GM13977 (cell line): ENCODE measurements at regions not wholly inside any gene's neighbourhood (a gene's known extent, or its start where the extent isn't known, plus 50 kb on each side); places are given as distances from the start of the nearest gene placed in this dataset.

Source experiments
- DNase-seq: peaks from one replicate; pipeline ENCODE4 v3.0.0; 2012; ENCODE audit warnings: low spot score
- in situ Hi-C: fragments of 300-500 bp; cut with MboI; formaldehyde crosslinking; loops from one replicate; pipeline ENCODE4 v1.12.0; 2022; ENCODE audit warnings: low sequenced_read_pairs, low pct_unique_long_range_greater_than_20kb, mixed read lengths, inconsistent platforms; ENCODE audit not compliant: unreplicated experiment
- TF ChIP-seq, protein P1 (sequence below): IDR thresholded peaks from 2 replicates; pipeline ENCODE4 v1.5.1; 2012; ENCODE audit warnings: mild to moderate bottlenecking, control low read depth; ENCODE audit not compliant: insufficient read depth; ENCODE audit errors: extremely low read depth, missing control alignments

DNA sequence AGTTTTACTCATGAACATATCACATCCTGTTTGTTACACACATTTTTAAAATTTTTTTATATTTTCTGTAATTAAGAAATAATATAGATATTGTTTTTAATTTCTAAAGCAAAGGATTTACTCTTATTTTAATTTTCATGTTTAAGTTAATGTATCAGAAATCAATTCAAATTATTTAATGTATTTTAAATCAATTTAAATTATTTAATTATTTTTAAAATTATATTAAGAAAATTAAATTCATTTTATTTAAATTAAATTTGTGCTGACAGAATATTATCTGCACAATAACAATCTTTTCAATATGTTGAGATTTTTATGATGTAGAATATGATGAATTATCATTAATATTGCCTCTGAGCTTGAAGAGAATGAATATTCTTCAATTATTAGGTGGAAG, 681.2 kb upstream of the ALCAM start:
- TF ChIP-seq, protein P1, sequence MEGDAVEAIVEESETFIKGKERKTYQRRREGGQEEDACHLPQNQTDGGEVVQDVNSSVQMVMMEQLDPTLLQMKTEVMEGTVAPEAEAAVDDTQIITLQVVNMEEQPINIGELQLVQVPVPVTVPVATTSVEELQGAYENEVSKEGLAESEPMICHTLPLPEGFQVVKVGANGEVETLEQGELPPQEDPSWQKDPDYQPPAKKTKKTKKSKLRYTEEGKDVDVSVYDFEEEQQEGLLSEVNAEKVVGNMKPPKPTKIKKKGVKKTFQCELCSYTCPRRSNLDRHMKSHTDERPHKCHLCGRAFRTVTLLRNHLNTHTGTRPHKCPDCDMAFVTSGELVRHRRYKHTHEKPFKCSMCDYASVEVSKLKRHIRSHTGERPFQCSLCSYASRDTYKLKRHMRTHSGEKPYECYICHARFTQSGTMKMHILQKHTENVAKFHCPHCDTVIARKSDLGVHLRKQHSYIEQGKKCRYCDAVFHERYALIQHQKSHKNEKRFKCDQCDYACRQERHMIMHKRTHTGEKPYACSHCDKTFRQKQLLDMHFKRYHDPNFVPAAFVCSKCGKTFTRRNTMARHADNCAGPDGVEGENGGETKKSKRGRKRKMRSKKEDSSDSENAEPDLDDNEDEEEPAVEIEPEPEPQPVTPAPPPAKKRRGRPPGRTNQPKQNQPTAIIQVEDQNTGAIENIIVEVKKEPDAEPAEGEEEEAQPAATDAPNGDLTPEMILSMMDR: no peak
- in situ Hi-C loops: no loop called here
- no peak for DNase-seq

DNA sequence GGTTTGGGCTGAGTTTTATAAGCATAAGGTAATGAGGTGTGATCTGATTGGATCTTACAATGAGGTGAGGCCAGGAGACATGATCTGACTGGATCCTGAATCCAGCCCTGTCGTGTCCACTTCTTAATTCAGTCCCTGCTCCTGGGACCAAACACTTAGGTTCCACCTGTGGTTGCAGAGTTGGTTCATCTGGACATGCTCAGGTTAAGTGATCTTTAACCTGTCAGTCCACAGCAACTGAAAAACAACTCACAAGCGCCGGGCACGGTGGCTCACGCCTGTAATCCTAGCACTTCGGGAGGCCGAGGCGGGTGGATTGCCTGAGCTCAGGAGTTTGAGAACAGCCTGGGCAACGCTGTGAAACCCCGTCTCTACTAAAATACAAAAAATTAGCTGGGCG, 679.3 kb upstream of the ALCAM start:
- in situ Hi-C loops: no loop called here
- TF ChIP-seq, protein P1: no peak
- no peak for DNase-seq

DNA sequence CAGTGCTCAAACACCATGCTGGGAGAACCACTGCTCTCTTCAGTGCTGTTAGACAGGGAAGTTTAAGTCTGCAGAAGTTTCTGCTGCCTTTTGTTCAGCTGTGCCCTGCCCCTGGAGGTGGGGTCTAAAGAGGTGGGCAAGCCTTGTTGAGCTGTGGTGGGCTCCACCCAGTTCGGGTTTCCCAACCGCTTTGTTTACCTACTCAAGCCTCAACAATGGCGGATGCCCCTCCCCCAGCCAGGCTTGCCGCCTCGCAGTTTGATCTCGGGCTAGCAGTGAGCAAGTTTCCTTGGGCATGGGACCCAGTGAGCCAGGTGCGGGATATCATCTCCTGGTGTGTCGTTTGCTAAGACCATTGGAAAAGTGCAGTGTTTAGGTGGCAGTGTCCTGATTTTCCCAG, 670.2 kb upstream of the ALCAM start:
- DNase-seq: no peak
- TF ChIP-seq, protein P1: no peak
- in situ Hi-C loops: no loop called here

GRCh38 chr3:104711406-104711805, 655.3 kb upstream of the ALCAM start:
- in situ Hi-C loops: no loop called here
- TF ChIP-seq, protein P1: no peak
- DNase-seq: no peak

DNA sequence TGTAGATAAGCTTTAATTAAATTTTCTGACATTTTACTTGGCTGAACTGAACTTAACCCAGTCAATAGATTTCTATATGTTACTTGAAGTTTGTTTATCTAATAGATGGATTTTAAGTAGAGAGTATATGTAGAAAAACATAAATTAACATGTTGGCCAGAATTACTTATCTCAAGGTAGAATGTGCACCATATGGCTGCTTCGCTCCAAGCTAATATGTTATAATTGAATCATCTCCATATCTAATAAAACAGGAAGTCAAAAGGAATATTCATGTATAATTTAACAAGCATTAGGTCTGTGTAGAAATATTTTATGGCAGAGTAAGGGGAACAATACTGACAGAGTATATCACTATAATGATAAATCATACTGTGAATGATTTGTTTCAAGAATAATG, 650.7 kb upstream of the ALCAM start:
- TF ChIP-seq, protein P1: no peak
- no peak for DNase-seq
- in situ Hi-C loops: no loop called here

DNA sequence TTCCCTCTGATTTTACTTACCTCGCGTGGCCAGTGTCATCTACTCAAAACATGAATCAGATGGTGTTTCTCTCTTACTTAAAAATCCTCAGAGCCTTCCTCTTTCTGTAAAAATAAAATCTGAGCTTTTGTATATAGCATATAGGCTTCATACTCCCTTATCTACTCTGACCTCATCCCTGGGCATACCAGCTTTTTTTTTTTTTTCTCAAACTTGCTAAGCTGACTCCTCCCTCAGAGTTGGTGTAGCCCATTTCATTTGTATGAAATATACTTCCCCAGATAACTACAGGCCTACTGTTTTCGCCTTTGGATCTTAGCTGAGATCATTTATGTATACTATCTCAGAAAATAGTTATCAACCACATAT, 648.9 kb upstream of the ALCAM start:
- in situ Hi-C loops: no loop called here
- no peak for DNase-seq
- TF ChIP-seq, protein P1: no peak

GRCh38 chr3:104723000-104723399, 643.7 kb upstream of the ALCAM start:
- in situ Hi-C loops: no loop called here

More at GRCh38 chr3:104723000-104723399, 643.7 kb upstream of the ALCAM start:
- TF ChIP-seq, protein P1: no peak
- DNase-seq: no peak
